HG02678 (cell line): ENCODE measurements at regions not wholly inside any gene's neighbourhood (a gene's known extent, or its start where the extent isn't known, plus 50 kb on each side); places are given as distances from the start of the nearest gene placed in this dataset.

Source experiments
- ATAC-seq: cut with Tn5 transposase; IDR thresholded peaks from one replicate; pipeline ENCODE4 v1.9.1; 2021; ENCODE audit warnings: mild to moderate bottlenecking, moderate library complexity; ENCODE audit not compliant: unreplicated experiment

GRCh38 chr2:60174146-60174545 lies 379.3 kb downstream of the BCL11A start:
- no peak for ATAC-seq

- ATAC-seq, result no peak
These were observed 380.7 kb downstream of the BCL11A start for GRCh38 chr2:60172801-60173200.

- ATAC-seq, result no peak
These were observed 383.2 kb downstream of the BCL11A start for GRCh38 chr2:60170272-60170671.

- no peak for ATAC-seq
These were observed 385.2 kb downstream of the BCL11A start for GRCh38 chr2:60168247-60168646.

- ATAC-seq, result no peak
These were observed 386.4 kb downstream of the BCL11A start for GRCh38 chr2:60167089-60167488.

- ATAC-seq, result no peak
These were observed 389.8 kb downstream of the BCL11A start for GRCh38 chr2:60163691-60164090.

GRCh38 chr2:60159519-60159918 lies 393.9 kb downstream of the BCL11A start:
- ATAC-seq, result no peak

- ATAC-seq, result peak; percentile 58
These were observed 395.2 kb downstream of the BCL11A start for GRCh38 chr2:60158262-60158661.

GRCh38 chr2:60157283-60157682 lies 396.2 kb downstream of the BCL11A start:
- ATAC-seq, result no peak

GRCh38 chr2:60154142-60154541 lies 399.3 kb downstream of the BCL11A start:
- ATAC-seq, result no peak

GRCh38 chr2:60152226-60152833 lies 401.1 kb downstream of the BCL11A start:
- ATAC-seq, result no peak

GRCh38 chr2:60149176-60149575 lies 404.3 kb downstream of the BCL11A start:
- no peak for ATAC-seq

- no peak for ATAC-seq
These were observed 404.7 kb downstream of the BCL11A start for GRCh38 chr2:60148716-60149115.

- no peak for ATAC-seq
These were observed 413.3 kb downstream of the BCL11A start for GRCh38 chr2:60140185-60140584.

GRCh38 chr2:60136913-60137312 lies 416.5 kb downstream of the BCL11A start:
- ATAC-seq, result no peak

GRCh38 chr2:60127191-60127590 lies 426.3 kb downstream of the BCL11A start:
- ATAC-seq, result no peak

- no peak for ATAC-seq
These were observed 427.6 kb downstream of the BCL11A start for GRCh38 chr2:60125611-60126426.

GRCh38 chr2:60119778-60120177 lies 433.7 kb downstream of the BCL11A start:
- ATAC-seq, result no peak

- ATAC-seq, result no peak
These were observed 434.5 kb downstream of the BCL11A start for GRCh38 chr2:60118917-60119316.

- ATAC-seq, result no peak
These were observed 435.4 kb downstream of the BCL11A start for GRCh38 chr2:60118061-60118460.

- no peak for ATAC-seq
These were observed 437.1 kb downstream of the BCL11A start for GRCh38 chr2:60116161-60116875.

GRCh38 chr2:60109744-60110143 lies 443.7 kb downstream of the BCL11A start:
- ATAC-seq, result no peak
